Peyer's patch (tissue), 4 donors: ENCODE measurements at regions not wholly inside any gene's neighbourhood (a gene's known extent, or its start where the extent isn't known, plus 50 kb on each side); places are given as distances from the start of the nearest gene placed in this dataset.

ENCODE experiments used
- POLR2A ChIP-seq, 2 donors: fragments of 450-650 bp; IDR thresholded peaks; one replicate each; pipeline ENCODE4 v1.5.1; 2017; ENCODE audit warnings: antibody characterized with exemption in 2 of 2, mild to moderate bottlenecking in 2 of 2, moderate library complexity in 2 of 2
- TF ChIP-seq, protein P1 (sequence below), 6 experiments: fragments of 450-650 bp in 4 of 6; fragments of 200-600 bp in 2 of 6; sonication (generic) in 1 of 6; IDR thresholded peaks; one replicate each; pipeline ENCODE4 v1.5.1; 2017 to 2019; ENCODE audit warnings: antibody characterized with exemption in 6 of 6, mild to moderate bottlenecking in 3 of 6, moderate library complexity in 1 of 6

GRCh38 chr5:98103807-98104206 lies 669.7 kb upstream of the RGMB start:
- TF ChIP-seq, protein P1, sequence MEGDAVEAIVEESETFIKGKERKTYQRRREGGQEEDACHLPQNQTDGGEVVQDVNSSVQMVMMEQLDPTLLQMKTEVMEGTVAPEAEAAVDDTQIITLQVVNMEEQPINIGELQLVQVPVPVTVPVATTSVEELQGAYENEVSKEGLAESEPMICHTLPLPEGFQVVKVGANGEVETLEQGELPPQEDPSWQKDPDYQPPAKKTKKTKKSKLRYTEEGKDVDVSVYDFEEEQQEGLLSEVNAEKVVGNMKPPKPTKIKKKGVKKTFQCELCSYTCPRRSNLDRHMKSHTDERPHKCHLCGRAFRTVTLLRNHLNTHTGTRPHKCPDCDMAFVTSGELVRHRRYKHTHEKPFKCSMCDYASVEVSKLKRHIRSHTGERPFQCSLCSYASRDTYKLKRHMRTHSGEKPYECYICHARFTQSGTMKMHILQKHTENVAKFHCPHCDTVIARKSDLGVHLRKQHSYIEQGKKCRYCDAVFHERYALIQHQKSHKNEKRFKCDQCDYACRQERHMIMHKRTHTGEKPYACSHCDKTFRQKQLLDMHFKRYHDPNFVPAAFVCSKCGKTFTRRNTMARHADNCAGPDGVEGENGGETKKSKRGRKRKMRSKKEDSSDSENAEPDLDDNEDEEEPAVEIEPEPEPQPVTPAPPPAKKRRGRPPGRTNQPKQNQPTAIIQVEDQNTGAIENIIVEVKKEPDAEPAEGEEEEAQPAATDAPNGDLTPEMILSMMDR (IDR thresholded peaks at IDR 0.05) = no peak
- TF ChIP-seq POLR2A (IDR thresholded peaks at IDR 0.05) = no peak
